Endothelial cell of umbilical vein (primary cell): ENCODE measurements at regions not wholly inside any gene's neighbourhood (a gene's known extent, or its start where the extent isn't known, plus 50 kb on each side); places are given as distances from the start of the nearest gene placed in this dataset.

Experiments
- BruUV-seq: library from RNA; stranded (reverse); fragments of 400-500 nt; replicated peaks from 2 replicates; lab custom pipeline; 2021; lab: Mats Ljungman, UMichigan
- CTCF ChIA-PET: fragments of 300-600, 350-600 bp; sonication (Branson Sonifier 250); formaldehyde crosslinking; loops from one replicate; lab custom pipeline; 2021; ENCODE audit warnings: antibody characterized with exemption, inconsistent platforms; lab: Charles Lee
- POLR2A ChIA-PET: fragments of 300-600, 350-600 bp; sonication (Branson Sonifier 250); formaldehyde crosslinking; loops from one replicate; lab custom pipeline; 2021; ENCODE audit warnings: antibody characterized with exemption, inconsistent platforms; lab: Charles Lee
- DNase-seq: peaks from one replicate; pipeline ENCODE4 v3.0.0-alpha.2; 2011; ENCODE audit warnings: low read depth, low spot score
- FAIRE-seq: peaks from 2 replicates; lab custom pipeline; 2011; peaks lifted over from hg19 to GRCh38; lab: Jason Lieb, UNC
- H2AFZ ChIP-seq: 2 replicates; pipeline ENCODE4 v1.6.0; 2012; ENCODE audit warnings: low read depth, low read length, control low read depth, inconsistent platforms
- H3K27ac ChIP-seq: 2 replicates; pipeline ENCODE4 v1.5.1; 2011; ENCODE audit warnings: low read depth, mild to moderate bottlenecking, control low read depth, low read length, moderate library complexity; ENCODE audit not compliant: insufficient read depth
- H3K27me3 ChIP-seq, 2 experiments: 2 replicates each; pipeline versions ENCODE4 v1.6.0 to v1.6.1; 2011; ENCODE audit warnings: low read length in 2 of 2, mixed read lengths in 1 of 2; ENCODE audit not compliant: control insufficient read depth in 2 of 2, insufficient read depth in 2 of 2
- H3K36me3 ChIP-seq, 2 experiments: 2 replicates in 1 of 2; 3 replicates in 1 of 2; pipeline ENCODE4 v1.5.1; 2011; ENCODE audit warnings: low read length in 2 of 2, mild to moderate bottlenecking in 1 of 2, moderate library complexity in 1 of 2; ENCODE audit not compliant: control insufficient read depth in 2 of 2, insufficient read depth in 2 of 2; ENCODE audit errors: extremely low read depth in 1 of 2
- H3K4me1 ChIP-seq: 3 replicates; pipeline ENCODE4 v1.5.1; 2011; ENCODE audit warnings: mild to moderate bottlenecking, low read length; ENCODE audit not compliant: control insufficient read depth, insufficient read depth; ENCODE audit errors: extremely low read depth
- H3K4me2 ChIP-seq: 2 replicates; pipeline ENCODE4 v1.6.1; 2011; ENCODE audit warnings: low read length, control low read depth, mixed read lengths; ENCODE audit not compliant: insufficient read depth
- H3K4me3 ChIP-seq, 3 experiments: fragments of 200-600 bp in 1 of 3; sonication (generic), shearing (Covaris generic) in 1 of 3; replicated peaks in 1 of 3; 2 replicates each; pipeline ENCODE4 v1.5.1; 2011 to 2016; ENCODE audit warnings: control low read depth in 3 of 3, low read length in 3 of 3, mild to moderate bottlenecking in 2 of 3, inconsistent platforms in 1 of 3, low read depth in 1 of 3, moderate library complexity in 1 of 3; ENCODE audit not compliant: insufficient read depth in 1 of 3
- H3K79me2 ChIP-seq: 2 replicates; pipeline ENCODE4 v1.6.0; 2012; ENCODE audit warnings: low read length, inconsistent platforms; ENCODE audit not compliant: control insufficient read depth, insufficient read depth
- H3K9ac ChIP-seq: replicated peaks from 2 replicates; pipeline ENCODE3; 2011; ENCODE audit warnings: low read length, control low read depth; ENCODE audit not compliant: insufficient read depth; ENCODE audit errors: extremely low read depth
- H3K9me1 ChIP-seq: replicated peaks from 3 replicates; pipeline ENCODE4 v1.6.0; 2011; ENCODE audit warnings: mild to moderate bottlenecking, low read length; ENCODE audit not compliant: control insufficient read depth, insufficient read depth; ENCODE audit errors: extremely low read depth
- H3K9me3 ChIP-seq: replicated peaks from 2 replicates; pipeline ENCODE4 v1.5.1; 2012; ENCODE audit warnings: low read length, inconsistent platforms; ENCODE audit not compliant: control insufficient read depth, insufficient read depth
- H4K20me1 ChIP-seq: replicated peaks from 2 replicates; pipeline ENCODE3; 2011; ENCODE audit warnings: mild to moderate bottlenecking, low read length; ENCODE audit not compliant: control insufficient read depth, insufficient read depth; ENCODE audit errors: extremely low read depth
- EZH2 ChIP-seq: IDR thresholded peaks from 2 replicates; pipeline ENCODE4 v1.6.1; 2012; ENCODE audit warnings: borderline replicate concordance, low read depth, mild to moderate bottlenecking, moderate library complexity, low read length, inconsistent platforms; ENCODE audit not compliant: severe bottlenecking
- FOS ChIP-seq: IDR thresholded peaks from 2 replicates; pipeline ENCODE4 v1.6.1; 2011; ENCODE audit warnings: mild to moderate bottlenecking, low read length, moderate library complexity, borderline replicate concordance; ENCODE audit not compliant: insufficient read depth
- GATA2 ChIP-seq: IDR thresholded peaks from 2 replicates; pipeline ENCODE4 v1.7.0; 2011; ENCODE audit warnings: low read depth, mild to moderate bottlenecking, moderate library complexity, mixed read lengths, low read length; ENCODE audit not compliant: insufficient read length, insufficient read depth
- JUN ChIP-seq: IDR thresholded peaks from 2 replicates; pipeline ENCODE4 v1.6.1; 2011; ENCODE audit warnings: borderline replicate concordance, low read depth; ENCODE audit not compliant: insufficient read length, insufficient read depth
- MYC ChIP-seq: IDR thresholded peaks from one replicate; pipeline ENCODE4 v1.6.1; 2011; ENCODE audit warnings: mild to moderate bottlenecking, low read depth, low read length
- POLR2A ChIP-seq: IDR thresholded peaks from 2 replicates; pipeline ENCODE4 v1.6.1; 2012; ENCODE audit warnings: low read depth, mild to moderate bottlenecking, control low read depth, low read length
- POLR2AphosphoS5 ChIP-seq: IDR thresholded peaks from 2 replicates; pipeline ENCODE4 v1.6.1; 2012; ENCODE audit warnings: low read depth, mild to moderate bottlenecking, control low read depth, low read length, moderate library complexity; ENCODE audit not compliant: insufficient read depth
- dilution Hi-C: fragments of 300-500 bp; cut with MboI; formaldehyde crosslinking; loops from one replicate; pipeline ENCODE4 v1.15.0; 2019; ENCODE audit warnings: low sequenced_read_pairs; ENCODE audit not compliant: extremely low pct_ligation_motif_present
- intact Hi-C: fragments of 100-400 bp; cut with micrococcal nuclease; formaldehyde crosslinking; loops from one replicate; pipeline ENCODE4 v1.10.0; 2022
- TF ChIP-seq, protein P1 (sequence below): IDR thresholded peaks from 2 replicates; pipeline ENCODE4 v1.6.1; 2011; ENCODE audit not compliant: insufficient read depth, insufficient read length
- TF ChIP-seq, protein P2 (sequence below), 2 donors: IDR thresholded peaks; 1 replicate in 1 of 2; 2 replicates in 1 of 2; pipeline ENCODE4 v1.5.1; 2011; ENCODE audit warnings: low read length in 2 of 2, mild to moderate bottlenecking in 2 of 2, moderate library complexity in 2 of 2, control low read depth in 1 of 2, inconsistent platforms in 1 of 2, low read depth in 1 of 2; ENCODE audit not compliant: insufficient read depth in 1 of 2; ENCODE audit errors: extremely low read depth in 1 of 2

DNA sequence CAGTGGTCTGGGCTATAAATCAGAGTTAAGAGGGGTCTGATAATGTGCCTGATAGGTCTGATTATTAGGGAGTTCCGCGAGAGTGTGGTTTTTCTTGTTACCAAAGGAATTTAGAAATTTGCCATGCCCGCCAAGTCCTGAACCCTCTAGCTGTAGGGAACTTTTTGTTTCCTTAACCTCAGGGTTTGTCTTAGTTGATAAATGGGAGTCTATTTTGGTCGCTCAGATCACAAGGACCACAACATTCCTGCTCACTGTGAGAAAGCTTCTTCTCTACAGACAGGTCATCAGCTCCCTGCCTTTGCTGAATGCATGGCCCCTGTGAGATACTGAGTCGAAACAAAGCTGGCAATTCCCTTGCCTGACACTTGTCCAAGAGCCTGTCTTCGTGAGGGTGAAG lies 497.8 kb downstream of the HS3ST4 start:
- no peak for TF ChIP-seq MYC
- no peak for TF ChIP-seq POLR2A
- TF ChIP-seq, protein P1, sequence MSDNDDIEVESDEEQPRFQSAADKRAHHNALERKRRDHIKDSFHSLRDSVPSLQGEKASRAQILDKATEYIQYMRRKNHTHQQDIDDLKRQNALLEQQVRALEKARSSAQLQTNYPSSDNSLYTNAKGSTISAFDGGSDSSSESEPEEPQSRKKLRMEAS, result no peak
- TF ChIP-seq POLR2AphosphoS5, result no peak
- TF ChIP-seq JUN, result no peak
- no peak for TF ChIP-seq GATA2
- ChIA-PET POLR2A (no interaction called here), CTCF (no interaction called here)
- H3K4me2 ChIP-seq, result no peak overlapping the region
- H3K9me1 ChIP-seq, result no peaks in the 10 kb centered on the region
- H3K4me1 ChIP-seq, result no peaks in the 10 kb centered on the region
- H3K36me3 ChIP-seq, result no peaks in the 10 kb centered on the region
- no peak overlapping the region for H3K4me3 ChIP-seq
- no peaks in the 10 kb centered on the region for H3K27me3 ChIP-seq
- no peak overlapping the region for H3K27ac ChIP-seq
- no TSS peak for BruUV-seq
- FAIRE-seq (no peak), DNase-seq (no peak)
- H2AFZ ChIP-seq, result no peak overlapping the region
- peaks cover 9% of the 10 kb centered on the region for H3K9me3 ChIP-seq
- H3K9ac ChIP-seq, result no peak overlapping the region
- dilution Hi-C loops (no loop called here), intact Hi-C loops (no loop called here)
- no peaks in the 10 kb centered on the region for H3K79me2 ChIP-seq
- H4K20me1 ChIP-seq, result no peaks in the 10 kb centered on the region

DNA sequence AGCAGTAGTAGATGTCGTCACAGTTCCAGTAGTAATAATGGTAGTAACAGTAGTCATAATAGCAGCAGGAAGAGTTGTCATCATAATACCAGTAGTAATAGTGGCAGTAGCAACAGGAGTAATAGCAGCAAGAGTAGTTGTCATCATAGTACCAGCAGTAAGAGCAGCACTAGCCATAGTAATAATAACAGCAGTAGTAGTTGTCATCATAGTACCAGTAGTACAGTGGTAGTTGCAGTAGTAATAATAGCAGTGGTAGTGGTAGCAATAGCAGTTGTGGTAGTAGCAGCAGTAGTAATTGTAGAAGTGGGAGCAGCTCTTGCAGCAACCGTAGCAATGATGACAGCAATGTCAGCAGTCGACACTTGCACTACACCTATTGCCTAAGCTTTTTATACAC lies 502.8 kb downstream of the HS3ST4 start:
- ChIA-PET POLR2A (no interaction called here), CTCF (no interaction called here)
- Histone ChIP-seq H3K27ac (no peak overlapping the region), H3K27me3 (no peaks in the 10 kb centered on the region), H3K4me3 (no peak overlapping the region), H3K79me2 (no peaks in the 10 kb centered on the region), H4K20me1 (no peaks in the 10 kb centered on the region), H2AFZ (no peak overlapping the region), H3K9ac (no peak overlapping the region), H3K9me3 (peaks cover 9% of the 10 kb centered on the region), H3K36me3 (no peaks in the 10 kb centered on the region), H3K4me1 (no peaks in the 10 kb centered on the region), H3K9me1 (no peaks in the 10 kb centered on the region), H3K4me2 (no peak overlapping the region)
- no TSS peak for BruUV-seq
- dilution Hi-C loops (no loop called here), intact Hi-C loops (no loop called here)
- FAIRE-seq (no peak), DNase-seq (no peak)
- TF ChIP-seq MYC (no peak), POLR2AphosphoS5 (no peak), FOS (no peak), POLR2A (no peak), JUN (no peak), GATA2 (no peak), EZH2 (no peak)
- TF ChIP-seq, protein P2, sequence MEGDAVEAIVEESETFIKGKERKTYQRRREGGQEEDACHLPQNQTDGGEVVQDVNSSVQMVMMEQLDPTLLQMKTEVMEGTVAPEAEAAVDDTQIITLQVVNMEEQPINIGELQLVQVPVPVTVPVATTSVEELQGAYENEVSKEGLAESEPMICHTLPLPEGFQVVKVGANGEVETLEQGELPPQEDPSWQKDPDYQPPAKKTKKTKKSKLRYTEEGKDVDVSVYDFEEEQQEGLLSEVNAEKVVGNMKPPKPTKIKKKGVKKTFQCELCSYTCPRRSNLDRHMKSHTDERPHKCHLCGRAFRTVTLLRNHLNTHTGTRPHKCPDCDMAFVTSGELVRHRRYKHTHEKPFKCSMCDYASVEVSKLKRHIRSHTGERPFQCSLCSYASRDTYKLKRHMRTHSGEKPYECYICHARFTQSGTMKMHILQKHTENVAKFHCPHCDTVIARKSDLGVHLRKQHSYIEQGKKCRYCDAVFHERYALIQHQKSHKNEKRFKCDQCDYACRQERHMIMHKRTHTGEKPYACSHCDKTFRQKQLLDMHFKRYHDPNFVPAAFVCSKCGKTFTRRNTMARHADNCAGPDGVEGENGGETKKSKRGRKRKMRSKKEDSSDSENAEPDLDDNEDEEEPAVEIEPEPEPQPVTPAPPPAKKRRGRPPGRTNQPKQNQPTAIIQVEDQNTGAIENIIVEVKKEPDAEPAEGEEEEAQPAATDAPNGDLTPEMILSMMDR (IDR thresholded peaks at IDR 0.05; ENCODE audit: extremely low read depth in 1 of 2, insufficient read depth in 1 of 2, low read depth in 1 of 2, low read length in 2 of 2), result no peak
- TF ChIP-seq, protein P1, result no peak
